ENCODE measurements at regions not wholly inside any gene's neighbourhood (a gene's known extent, or its start where the extent isn't known, plus 50 kb on each side); places are given as distances from the start of the nearest gene placed in this dataset.
A peak's percentile ranks its signal among the peaks of the same experiment; 100 is the strongest.

- no peak overlapping the region for H2BK15ac ChIP-seq (ENCODE audit: low read depth, low read length)
- no peaks in the 10 kb centered on the region for H3K9me3 ChIP-seq (ENCODE audit: control insufficient read depth, insufficient read depth, low read length)
- no peak overlapping the region for H3K4me3 ChIP-seq (ENCODE audit: insufficient read depth, low read depth, low read length)
- no peaks in the 10 kb centered on the region for H3K36me3 ChIP-seq (ENCODE audit: control insufficient read depth, insufficient read depth, low read length)
- no TSS peak for BruUV-seq (replicated peaks)
- no peak overlapping the region for H2AK5ac ChIP-seq (ENCODE audit: low read depth, low read length)
- no peak overlapping the region for H3K27ac ChIP-seq (ENCODE audit: insufficient read depth, low read length)
- H3K9ac ChIP-seq (ENCODE audit: low read depth, low read length), result no peak overlapping the region
- H3K4me1 ChIP-seq (ENCODE audit: control insufficient read depth, insufficient read depth, low read length), result no peaks in the 10 kb centered on the region
- H2BK20ac ChIP-seq (ENCODE audit: low read depth, low read length), result no peak overlapping the region
- no CpG with 5 or more reads among the region's 2 CpGs for WGBS, 2 experiments (ENCODE audit: extremely low coverage in 2 of 2, insufficient read length in 1 of 2)
- no peaks in the 10 kb centered on the region for H4K20me1 ChIP-seq (ENCODE audit: insufficient read depth, low read length)
- H3K9me1 ChIP-seq (ENCODE audit: insufficient read depth, low read length), result no peaks in the 10 kb centered on the region
- H4K5ac ChIP-seq (ENCODE audit: low read depth, low read length), result no peak overlapping the region
- H3K18ac ChIP-seq (ENCODE audit: low read depth, low read length), result no peak overlapping the region
- H3K4ac ChIP-seq (ENCODE audit: low read depth, low read length), result no peak overlapping the region
- no peak overlapping the region for H2AFZ ChIP-seq (replicated peaks; ENCODE audit: low read length, poor library complexity)
- DNase-seq (no peak), ATAC-seq (ENCODE audit: low read depth) (no peak)
- no peak overlapping the region for H2AK9ac ChIP-seq (replicated peaks; ENCODE audit: low read depth, low read length, poor library complexity)
- H4K8ac ChIP-seq (ENCODE audit: low read depth in 2 of 2, low read length in 2 of 2), result no peak overlapping the region
- no peak overlapping the region for H3K4me2 ChIP-seq (ENCODE audit: low read depth, low read length)
- H2BK120ac ChIP-seq (ENCODE audit: low read depth, low read length), result no peak overlapping the region
- dilution Hi-C loops (cut with HindIII; ENCODE audit: low sequenced_read_pairs, unreplicated experiment), result no loop called here
- no peak overlapping the region for H2BK5ac ChIP-seq (ENCODE audit: low read depth, low read length, poor library complexity, severe bottlenecking)
- in situ Hi-C loops (cut with MboI; ENCODE audit: low sequenced_read_pairs), result no loop called here
- H3K27me3 ChIP-seq (ENCODE audit: control insufficient read depth, insufficient read depth, low read length), result no peaks in the 10 kb centered on the region; the same call in 1 of the 2 replicates
- H3K14ac ChIP-seq (replicated peaks; ENCODE audit: low read depth, low read length), result no peak overlapping the region
- POLR2A ChIA-PET (ENCODE audit: unreplicated experiment), result interaction anchor here (0.6 kb wide), 1 partner anchor 23 kb away, joined by 3 read pairs; no protein-coding TSS in a partner anchor
- no peaks in the 10 kb centered on the region for H3K79me1 ChIP-seq (ENCODE audit: low read depth in 1 of 2, low read length in 2 of 2)
- TF ChIP-seq RAD21 (IDR thresholded peaks at IDR 0.05; ENCODE audit: low read length), result no peak
- no peak for TF ChIP-seq MXI1 (IDR thresholded peaks at IDR 0.05; ENCODE audit: borderline replicate concordance, low read depth, low read length)
- TF ChIP-seq MAFK (IDR thresholded peaks at IDR 0.05; ENCODE audit: low read depth, low read length), result peak; percentile 87
- TF ChIP-seq SMC3 (IDR thresholded peaks at IDR 0.05; ENCODE audit: low read depth, low read length), result no peak
- no peak for TF ChIP-seq NFE2L2 (IDR thresholded peaks at IDR 0.05; ENCODE audit: low read depth, low read length)
- TF ChIP-seq, protein P1, sequence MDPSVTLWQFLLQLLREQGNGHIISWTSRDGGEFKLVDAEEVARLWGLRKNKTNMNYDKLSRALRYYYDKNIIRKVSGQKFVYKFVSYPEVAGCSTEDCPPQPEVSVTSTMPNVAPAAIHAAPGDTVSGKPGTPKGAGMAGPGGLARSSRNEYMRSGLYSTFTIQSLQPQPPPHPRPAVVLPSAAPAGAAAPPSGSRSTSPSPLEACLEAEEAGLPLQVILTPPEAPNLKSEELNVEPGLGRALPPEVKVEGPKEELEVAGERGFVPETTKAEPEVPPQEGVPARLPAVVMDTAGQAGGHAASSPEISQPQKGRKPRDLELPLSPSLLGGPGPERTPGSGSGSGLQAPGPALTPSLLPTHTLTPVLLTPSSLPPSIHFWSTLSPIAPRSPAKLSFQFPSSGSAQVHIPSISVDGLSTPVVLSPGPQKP (IDR thresholded peaks at IDR 0.05; ENCODE audit: borderline replicate concordance, low read depth, low read length), result no peak
- H3K23ac ChIP-seq (ENCODE audit: low read depth, low read length), result no peak overlapping the region
- intact Hi-C loops (cut with micrococcal nuclease), result no loop called here
- H3K56ac ChIP-seq (ENCODE audit: extremely low read depth, insufficient read depth, low read length), result no peak overlapping the region
- CTCF ChIA-PET, result no interaction called here
- no peak overlapping the region for H4K91ac ChIP-seq (ENCODE audit: insufficient read depth, low read depth, low read length)
Observed at GRCh38 chr18:45528712-45529336, 86.5 kb upstream of the SLC14A2 start.

All from IMR-90 (cell line).